HG03280 (cell line): ENCODE measurements at regions not wholly inside any gene's neighbourhood (a gene's known extent, or its start where the extent isn't known, plus 50 kb on each side); places are given as distances from the start of the nearest gene placed in this dataset.

Experiments used
- ATAC-seq: cut with Tn5 transposase; IDR thresholded peaks from one replicate; pipeline ENCODE4 v1.9.1; 2021; ENCODE audit warnings: mild to moderate bottlenecking, moderate library complexity; ENCODE audit not compliant: unreplicated experiment

GRCh38 chr2:67218056-67218455 is 179.1 kb upstream of the ETAA1 start:
- no peak for ATAC-seq

- no peak for ATAC-seq
These were observed 177.5 kb upstream of the ETAA1 start for GRCh38 chr2:67219651-67220050.

GRCh38 chr2:67221266-67221665 is 175.9 kb upstream of the ETAA1 start:
- no peak for ATAC-seq

DNA sequence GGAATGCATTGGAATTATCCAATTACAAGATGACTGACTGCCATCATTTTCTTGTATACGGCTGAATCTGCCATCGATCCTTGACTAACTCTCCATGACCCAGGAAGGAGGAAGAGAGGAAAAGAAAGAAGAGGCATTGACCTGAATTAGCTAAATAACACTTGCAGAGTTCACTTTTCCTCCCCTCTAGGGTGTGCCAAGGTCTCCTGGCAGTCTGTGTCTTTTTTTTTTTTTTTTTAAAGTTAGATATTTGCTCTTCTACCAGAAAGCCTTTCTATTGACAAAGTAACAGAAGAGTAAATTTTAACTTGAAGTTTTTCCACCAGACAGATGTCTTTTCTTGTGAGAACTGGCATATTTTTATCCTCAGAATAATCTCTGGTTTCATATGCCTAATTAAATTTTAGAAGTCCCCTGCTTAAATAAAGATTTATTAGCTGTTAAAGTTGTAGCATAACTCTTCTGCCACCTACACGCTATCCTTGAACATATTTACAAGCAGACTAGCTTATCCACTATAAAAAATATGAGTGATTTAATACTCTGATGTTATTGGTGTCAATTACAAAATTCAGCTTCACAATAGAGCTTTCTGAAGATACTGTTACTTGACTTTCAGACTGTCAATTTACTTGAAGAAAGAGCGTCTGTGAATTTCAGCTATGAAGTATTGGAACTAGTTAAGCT is 171.7 kb upstream of the ETAA1 start:
- ATAC-seq, result no peak

- ATAC-seq, result no peak
These were observed 167.4 kb upstream of the ETAA1 start for GRCh38 chr2:67229706-67230105.

DNA sequence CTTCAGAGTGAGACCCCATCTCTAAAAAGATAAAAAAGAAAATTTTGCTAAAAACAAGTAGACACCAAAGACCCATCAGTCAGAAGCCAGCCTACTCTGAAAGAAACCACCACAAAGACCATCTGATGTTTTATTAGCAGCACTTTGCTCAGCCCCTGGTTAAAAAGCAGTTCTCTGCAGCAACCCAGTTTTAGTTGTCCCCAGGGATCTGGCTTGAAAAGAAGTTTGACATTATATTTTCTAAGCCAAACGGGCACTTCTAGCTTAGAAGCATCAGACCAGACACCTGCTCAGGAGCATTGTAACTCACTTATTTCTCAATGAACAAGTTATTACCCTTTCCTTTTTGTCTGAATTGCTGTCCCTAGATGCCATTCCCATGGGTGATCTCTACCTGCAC is 164.2 kb upstream of the ETAA1 start:
- ATAC-seq, result no peak

DNA sequence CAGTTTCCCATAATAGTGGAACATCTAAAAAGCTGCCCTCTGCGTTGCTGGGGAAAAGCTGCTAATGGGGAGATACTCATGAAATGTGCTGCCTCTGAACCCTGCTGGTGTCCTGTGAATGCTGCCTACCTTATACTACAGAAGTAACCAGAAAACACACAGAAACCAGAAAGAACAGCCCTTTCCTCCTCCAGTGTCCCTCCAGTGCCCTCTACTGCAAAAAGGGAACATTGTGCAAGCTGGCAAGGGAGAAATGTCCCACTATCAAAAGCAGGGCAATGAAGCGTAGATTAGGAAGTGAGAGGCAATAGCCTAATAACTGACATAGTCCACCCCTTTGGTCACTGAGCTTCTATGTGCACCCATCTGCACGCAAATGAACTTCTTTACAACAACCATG is 162.7 kb upstream of the ETAA1 start:
- ATAC-seq, result no peak

DNA sequence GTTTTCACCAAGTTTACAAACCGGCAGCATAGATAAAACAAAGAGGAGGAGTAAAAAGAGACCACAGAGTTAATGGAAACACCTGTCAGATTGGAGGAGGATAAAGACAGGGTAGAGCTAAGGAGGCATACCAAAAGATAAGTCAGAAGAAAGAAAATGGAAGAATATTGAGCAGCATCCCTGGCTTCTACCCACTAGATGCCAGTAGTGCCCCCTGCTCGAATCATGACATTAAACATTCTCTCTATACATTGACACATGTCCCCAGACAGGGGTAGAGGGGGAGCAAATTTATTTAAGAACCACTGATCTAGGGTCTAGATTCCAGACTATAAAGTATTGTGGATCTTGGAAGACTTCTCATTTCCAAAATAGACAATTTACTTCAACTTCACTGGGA is 159.8 kb upstream of the ETAA1 start:
- ATAC-seq, result no peak

DNA sequence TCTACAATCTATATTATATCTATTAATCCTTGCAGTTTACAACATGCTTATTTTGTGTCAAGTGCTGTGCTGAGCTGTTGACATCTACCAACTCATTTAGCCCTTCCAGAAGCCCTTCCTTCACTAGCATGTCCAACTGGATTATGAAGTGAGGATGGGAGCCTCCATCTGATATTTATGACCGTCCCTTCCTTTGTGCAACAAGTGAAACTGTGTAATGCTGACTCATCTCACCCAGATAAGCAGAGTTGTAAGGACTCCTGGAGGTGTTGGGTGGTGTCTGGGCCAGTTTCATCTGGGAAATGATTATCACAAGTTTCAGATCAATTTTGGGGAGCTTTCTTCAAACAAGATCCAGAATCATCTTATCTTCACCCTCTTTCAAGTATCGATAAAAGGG is 156.6 kb upstream of the ETAA1 start:
- ATAC-seq, result no peak

DNA sequence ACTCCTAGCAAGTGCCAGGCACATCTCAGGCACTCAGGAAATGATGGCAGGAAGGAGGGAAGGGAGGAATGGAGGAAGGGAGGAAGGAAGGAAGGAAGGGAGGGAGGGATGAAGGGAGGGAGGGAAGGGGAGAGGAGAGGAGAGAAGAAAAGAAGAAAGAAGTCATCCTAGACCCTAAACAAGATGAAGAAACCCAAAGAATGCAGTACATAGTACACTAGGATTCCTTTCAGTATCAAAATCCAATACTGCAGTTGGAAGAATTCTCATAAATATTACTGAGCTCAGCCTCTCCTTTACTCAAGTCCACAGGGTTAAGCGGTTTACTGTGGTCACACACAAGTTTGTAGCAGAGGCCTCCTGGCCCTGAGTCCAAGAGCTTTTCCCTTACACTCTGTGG is 155.7 kb upstream of the ETAA1 start:
- no peak for ATAC-seq

DNA sequence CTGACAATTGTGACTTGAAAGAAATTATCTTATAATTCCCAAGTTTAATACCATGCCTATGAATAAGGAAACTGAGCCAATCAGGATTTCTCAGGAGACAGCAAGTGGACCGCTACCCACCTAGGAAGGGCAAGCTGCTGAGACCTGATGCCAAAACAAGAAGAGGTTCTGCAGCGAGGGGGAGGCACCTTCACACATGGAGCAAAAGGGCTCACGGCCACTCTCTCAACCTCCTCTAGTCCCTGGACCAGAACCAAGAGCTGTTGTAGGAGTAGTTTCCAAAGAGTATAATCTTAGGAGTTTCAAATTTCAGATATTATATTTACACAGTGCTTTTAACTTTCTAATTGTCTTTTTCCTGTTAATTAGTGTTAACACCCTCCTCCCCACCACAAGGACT is 154.7 kb upstream of the ETAA1 start:
- ATAC-seq, result no peak

GRCh38 chr2:67243919-67244318 is 153.2 kb upstream of the ETAA1 start:
- ATAC-seq, result no peak

DNA sequence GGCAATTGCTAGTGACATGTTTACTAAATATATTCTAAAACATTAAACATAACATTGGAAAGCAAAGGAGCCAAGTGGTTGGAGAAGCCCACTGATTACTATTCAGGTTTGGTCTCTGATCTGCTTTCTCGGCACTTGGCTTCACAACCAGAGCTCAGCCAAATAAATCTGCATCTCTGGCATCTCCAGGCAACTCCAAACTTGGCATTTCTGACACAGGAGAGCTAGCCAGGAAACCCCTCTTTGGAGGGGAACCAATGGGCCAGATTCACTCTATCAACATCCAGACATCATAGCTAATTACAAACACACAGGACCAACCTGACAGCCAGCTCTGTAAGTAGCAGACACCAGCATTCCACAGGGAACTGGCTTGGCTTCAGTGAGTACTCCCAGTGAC is 150.3 kb upstream of the ETAA1 start:
- ATAC-seq, result no peak

- no peak for ATAC-seq
These were observed 145.4 kb upstream of the ETAA1 start for GRCh38 chr2:67251741-67252140.

DNA sequence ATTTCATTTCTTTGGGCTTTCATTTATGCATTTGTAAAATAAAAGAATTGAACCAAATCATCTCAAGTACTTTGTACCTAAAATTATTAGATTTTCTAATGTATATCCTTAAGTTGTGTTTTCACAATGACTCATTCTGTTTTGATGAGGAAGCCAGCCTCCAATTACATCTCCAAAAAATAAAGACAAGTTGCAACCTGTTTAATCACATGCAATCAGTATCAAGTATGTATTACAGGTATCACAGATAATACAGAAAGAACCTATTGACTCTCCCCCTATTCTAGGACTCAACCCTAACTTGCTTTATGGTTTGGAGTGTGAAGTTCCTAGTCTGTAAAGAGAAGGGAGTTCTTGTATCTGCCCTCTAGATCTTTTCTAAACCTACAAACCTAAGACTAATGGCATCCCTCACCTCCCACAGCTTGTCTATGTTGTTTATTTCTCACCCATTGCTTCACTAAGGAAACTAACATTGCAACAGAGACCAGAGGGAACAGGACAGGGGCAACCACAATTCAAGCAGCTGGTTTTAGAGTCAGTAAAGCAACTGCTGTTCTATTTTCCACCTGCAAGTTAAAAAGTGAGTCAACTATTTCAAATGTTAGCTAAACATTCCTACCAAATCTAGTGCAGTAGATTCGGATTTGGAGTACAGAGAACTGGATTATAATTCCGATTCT is 141.1 kb upstream of the ETAA1 start:
- ATAC-seq, result no peak

DNA sequence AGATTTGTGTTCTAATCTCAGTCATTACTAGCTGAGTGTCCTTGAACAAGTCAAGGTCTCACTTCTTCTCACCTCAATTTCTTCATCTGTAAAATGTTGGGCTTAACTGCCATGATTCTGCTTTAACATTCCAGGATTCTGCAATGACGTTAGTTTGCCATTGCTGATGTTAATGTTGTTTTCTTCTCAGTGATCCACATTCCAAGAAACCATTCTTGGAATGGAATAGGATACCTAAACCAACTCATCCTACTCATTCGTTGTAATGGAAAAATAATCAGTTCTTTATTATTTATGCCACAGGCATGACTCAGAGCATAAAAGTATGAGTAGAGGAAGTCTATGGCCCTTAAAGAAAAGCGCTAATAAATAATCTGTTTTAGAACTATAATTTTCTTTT is 140.2 kb upstream of the ETAA1 start:
- ATAC-seq, result no peak

DNA sequence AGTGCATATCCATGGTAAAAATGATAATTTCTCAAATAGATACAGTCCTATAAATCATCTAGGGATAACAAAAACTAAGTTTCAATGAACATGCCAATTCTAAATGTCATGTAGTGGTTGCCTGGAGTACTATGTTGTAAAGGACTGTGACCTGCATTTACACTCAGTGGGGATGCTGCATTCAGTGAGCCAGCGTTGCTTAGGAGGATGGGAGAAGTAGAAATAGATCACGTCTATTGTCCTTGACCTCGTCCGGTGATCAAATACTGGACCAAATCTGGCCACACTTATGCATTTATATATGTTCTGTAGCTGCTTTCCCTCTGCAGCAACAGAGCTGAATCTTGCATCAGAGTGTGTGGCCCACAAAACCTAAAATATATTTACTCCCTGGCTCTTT is 139.0 kb upstream of the ETAA1 start:
- ATAC-seq, result no peak

- no peak for ATAC-seq
These were observed 138.3 kb upstream of the ETAA1 start for GRCh38 chr2:67258831-67259230.

GRCh38 chr2:67259556-67260342 is 137.4 kb upstream of the ETAA1 start:
- ATAC-seq, result no peak

DNA sequence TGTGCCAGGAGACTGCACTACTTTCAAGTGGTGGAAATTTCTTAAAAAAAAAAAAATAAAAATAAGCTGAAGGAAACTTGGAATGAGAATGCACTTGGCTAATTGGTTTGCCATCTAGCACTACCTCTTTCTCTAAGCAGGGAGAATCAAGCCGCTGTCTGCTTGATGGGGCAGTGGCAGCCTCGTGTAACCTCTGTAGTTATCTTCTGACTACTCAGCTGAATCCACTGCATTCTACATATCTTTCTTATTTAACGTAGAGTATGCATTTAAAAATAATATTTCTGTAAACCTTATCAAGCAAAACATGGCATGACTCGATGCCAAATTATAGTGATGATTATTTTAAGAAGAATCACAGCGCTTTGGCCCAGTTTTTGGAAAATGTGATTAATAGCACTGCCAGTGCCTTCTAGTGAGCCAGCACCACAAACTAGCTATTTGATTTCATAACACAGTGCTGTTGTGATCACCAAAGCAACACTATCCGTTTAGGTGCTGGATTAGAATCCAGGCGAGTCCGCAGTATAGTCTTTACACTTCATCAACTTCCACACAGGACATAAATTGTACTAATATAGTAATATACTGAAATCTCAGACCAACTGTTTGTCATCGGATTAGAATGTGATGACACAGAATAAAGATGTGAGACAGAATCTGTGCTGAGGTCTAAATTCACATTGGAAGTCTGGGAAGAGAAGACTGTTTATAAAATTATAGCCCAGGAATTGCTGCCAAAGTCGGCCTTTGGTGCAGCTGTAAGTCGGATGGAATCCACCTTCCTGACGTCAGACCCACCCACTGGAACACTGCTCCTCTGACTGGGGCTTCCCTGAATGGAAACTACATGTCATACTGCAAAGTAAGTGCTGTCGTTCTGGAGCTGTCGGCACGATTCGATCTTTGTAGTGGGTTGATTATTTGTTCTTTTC is 136.5 kb upstream of the ETAA1 start:
- ATAC-seq, result no peak

- ATAC-seq, result no peak
These were observed 129.9 kb upstream of the ETAA1 start for GRCh38 chr2:67267241-67267640.
